ENCODE measurements at regions not wholly inside any gene's neighbourhood (a gene's known extent, or its start where the extent isn't known, plus 50 kb on each side); places are given as distances from the start of the nearest gene placed in this dataset.

DNA sequence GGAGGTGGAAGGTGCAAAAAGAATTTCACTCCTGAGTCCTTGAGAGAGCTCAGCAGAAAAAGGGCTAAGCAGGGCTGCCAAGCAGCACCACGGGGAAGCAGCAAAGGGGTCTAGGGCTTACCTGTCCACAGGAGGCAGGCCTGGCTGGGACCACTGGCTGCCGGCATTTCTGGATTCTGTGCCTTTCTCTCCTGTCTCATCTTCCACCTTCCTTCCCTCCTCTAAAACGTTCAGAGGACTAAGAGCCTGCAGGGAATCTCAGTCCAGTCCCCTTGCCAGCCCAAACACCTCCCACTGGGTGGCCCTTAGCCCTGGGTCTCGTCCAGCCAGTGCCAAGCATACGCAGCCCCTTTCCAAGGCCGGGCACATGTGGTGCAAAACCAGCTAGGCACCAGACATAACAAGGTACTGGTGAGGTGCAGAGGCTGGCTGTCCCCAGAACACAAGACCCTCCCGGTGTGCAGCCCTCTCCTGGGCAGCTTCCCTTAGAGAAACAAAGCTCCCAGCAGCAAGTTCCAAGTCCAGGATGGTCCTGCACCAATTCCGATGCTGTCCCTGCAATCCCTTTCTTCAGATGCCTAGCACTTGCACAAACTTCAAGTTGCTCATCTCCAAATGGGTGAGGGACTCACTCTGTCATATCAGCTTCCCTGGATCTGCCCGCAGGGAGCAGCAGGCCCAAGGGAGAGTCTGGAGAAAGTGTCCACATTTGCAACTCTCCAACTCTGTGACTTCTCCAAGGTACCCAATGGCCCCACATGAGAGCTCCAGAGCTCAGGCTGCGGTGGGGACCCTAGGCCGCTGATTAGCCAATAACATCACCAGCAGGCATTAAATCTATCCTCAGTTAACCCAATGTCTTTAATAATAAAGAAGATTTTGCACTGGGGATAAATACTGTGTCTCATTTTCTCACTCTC lies 126.3 kb downstream of the C5orf15 start:
- DNase-seq, result no peak
- Histone ChIP-seq H3K36me3 (replicated peaks) (no peaks in the 10 kb centered on the region), H3K27me3 (replicated peaks) (peaks cover 4% of the 10 kb centered on the region), H3K27ac (no peak overlapping the region), H3K4me3 (ENCODE audit: low read depth, low read length) (no peak overlapping the region)
- in situ Hi-C loops (cut with HindIII; ENCODE audit: low pct_ligation_motif_present, low sequenced_read_pairs), result no loop called here
- TF ChIP-seq, protein P1, sequence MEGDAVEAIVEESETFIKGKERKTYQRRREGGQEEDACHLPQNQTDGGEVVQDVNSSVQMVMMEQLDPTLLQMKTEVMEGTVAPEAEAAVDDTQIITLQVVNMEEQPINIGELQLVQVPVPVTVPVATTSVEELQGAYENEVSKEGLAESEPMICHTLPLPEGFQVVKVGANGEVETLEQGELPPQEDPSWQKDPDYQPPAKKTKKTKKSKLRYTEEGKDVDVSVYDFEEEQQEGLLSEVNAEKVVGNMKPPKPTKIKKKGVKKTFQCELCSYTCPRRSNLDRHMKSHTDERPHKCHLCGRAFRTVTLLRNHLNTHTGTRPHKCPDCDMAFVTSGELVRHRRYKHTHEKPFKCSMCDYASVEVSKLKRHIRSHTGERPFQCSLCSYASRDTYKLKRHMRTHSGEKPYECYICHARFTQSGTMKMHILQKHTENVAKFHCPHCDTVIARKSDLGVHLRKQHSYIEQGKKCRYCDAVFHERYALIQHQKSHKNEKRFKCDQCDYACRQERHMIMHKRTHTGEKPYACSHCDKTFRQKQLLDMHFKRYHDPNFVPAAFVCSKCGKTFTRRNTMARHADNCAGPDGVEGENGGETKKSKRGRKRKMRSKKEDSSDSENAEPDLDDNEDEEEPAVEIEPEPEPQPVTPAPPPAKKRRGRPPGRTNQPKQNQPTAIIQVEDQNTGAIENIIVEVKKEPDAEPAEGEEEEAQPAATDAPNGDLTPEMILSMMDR (IDR thresholded peaks at IDR 0.05; ENCODE audit: low read depth, low read length, missing control alignments), result no peak

DNA sequence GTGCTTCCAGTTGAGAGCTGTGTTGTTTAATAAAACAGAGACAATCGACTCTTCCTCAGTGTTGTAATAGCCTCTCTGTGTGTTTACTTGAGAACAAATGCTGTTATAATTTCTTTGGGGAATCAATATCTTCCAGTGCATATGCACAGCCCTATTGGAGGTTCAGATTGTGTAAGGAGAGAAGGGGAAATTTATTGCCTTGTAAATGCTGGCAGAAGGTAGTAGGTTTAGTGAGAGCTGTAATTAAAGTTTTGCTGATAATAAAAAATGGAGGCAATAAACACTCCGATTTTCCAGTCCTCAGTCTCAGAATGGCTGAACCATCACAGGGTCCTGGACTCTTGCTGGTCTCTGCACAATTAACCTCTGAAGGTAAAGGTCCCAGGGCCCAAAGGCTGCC lies 128.3 kb downstream of the C5orf15 start:
- DNase-seq, result no peak
- in situ Hi-C loops (cut with HindIII; ENCODE audit: low pct_ligation_motif_present, low sequenced_read_pairs), result no loop called here
- TF ChIP-seq, protein P1 (IDR thresholded peaks at IDR 0.05; ENCODE audit: low read depth, low read length, missing control alignments), result no peak
- peaks cover 4% of the 10 kb centered on the region for H3K27me3 ChIP-seq (replicated peaks)
- H3K36me3 ChIP-seq (replicated peaks), result no peaks in the 10 kb centered on the region
- H3K4me3 ChIP-seq (ENCODE audit: low read depth, low read length), result no peak overlapping the region
- H3K27ac ChIP-seq, result no peak overlapping the region

DNA sequence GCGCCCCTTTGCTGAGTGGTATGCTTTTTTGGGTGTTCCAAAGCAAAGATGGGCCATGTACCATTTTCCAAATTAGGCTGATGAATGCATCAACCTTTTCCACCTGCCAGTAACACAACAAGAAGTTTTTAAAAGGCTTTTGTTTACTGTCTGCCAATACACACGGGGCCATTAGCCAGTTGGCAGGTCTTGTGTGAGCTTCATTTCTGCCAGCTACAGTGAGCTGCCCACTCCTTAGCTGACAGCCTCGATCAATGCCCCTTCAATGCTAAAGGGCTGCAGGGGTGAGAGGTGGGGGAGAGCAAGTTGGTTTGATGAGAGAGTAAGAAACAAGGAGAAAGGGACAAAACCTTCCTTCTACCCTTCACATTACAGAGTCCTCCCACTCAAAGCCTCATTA lies 128.7 kb downstream of the C5orf15 start:
- Histone ChIP-seq H3K27me3 (replicated peaks) (peaks cover 4% of the 10 kb centered on the region), H3K27ac (no peak overlapping the region), H3K4me3 (ENCODE audit: low read depth, low read length) (no peak overlapping the region), H3K36me3 (replicated peaks) (no peaks in the 10 kb centered on the region)
- no peak for DNase-seq
- in situ Hi-C loops (cut with HindIII; ENCODE audit: low pct_ligation_motif_present, low sequenced_read_pairs), result no loop called here
- TF ChIP-seq, protein P1 (IDR thresholded peaks at IDR 0.05; ENCODE audit: low read depth, low read length, missing control alignments), result no peak

DNA sequence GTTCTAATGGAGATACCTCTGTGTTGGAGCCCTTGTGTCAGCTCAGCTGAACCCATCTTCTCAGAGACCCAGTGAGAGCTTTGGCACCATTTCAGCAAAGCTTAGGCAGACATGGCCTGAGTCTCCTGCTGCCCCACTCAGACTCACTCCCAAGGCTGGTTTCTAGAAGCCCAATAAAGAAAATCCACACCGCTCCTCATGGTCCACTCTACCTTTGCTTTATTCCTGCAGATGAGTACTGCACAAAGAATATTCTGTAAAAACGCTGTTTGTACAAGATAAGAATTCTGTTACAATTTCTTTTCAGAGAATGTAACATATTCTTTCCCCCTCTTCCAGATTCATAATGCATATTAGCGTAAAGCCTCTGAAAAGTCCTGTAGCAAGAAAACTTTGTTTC lies 129.3 kb downstream of the C5orf15 start:
- Histone ChIP-seq H3K27ac (no peak overlapping the region), H3K36me3 (replicated peaks) (no peaks in the 10 kb centered on the region), H3K27me3 (replicated peaks) (peaks cover 4% of the 10 kb centered on the region), H3K4me3 (ENCODE audit: low read depth, low read length) (no peak overlapping the region)
- in situ Hi-C loops (cut with HindIII; ENCODE audit: low pct_ligation_motif_present, low sequenced_read_pairs), result no loop called here
- TF ChIP-seq, protein P1 (IDR thresholded peaks at IDR 0.05; ENCODE audit: low read depth, low read length, missing control alignments), result no peak
- no peak for DNase-seq

DNA sequence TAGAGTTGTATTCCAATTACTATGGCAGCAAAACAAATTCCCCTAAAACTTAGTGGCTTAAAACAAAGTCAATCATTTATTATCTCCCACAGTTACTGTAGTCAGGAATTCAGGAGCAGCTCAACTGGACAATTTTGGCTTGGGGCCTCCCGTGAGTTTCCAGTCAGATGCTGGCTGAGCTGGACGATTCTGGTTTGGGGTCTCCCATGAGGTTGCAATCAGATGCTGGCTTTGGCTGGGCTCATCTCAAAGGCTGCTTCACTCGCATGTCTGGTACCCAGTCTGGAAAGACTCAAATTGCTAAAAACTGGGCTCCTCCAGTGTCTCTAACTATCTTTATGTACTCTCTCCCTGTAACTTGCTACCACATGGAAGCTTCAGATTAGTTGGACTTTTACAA lies 130.1 kb downstream of the C5orf15 start:
- Histone ChIP-seq H3K27me3 (replicated peaks) (peaks cover 4% of the 10 kb centered on the region), H3K36me3 (replicated peaks) (no peaks in the 10 kb centered on the region), H3K4me3 (ENCODE audit: low read depth, low read length) (no peak overlapping the region), H3K27ac (no peak overlapping the region)
- TF ChIP-seq, protein P1 (IDR thresholded peaks at IDR 0.05; ENCODE audit: low read depth, low read length, missing control alignments), result no peak
- DNase-seq, result no peak
- in situ Hi-C loops (cut with HindIII; ENCODE audit: low pct_ligation_motif_present, low sequenced_read_pairs), result no loop called here
